IPS-NIHi11 (cell line): ENCODE measurements at regions not wholly inside any gene's neighbourhood (a gene's known extent, or its start where the extent isn't known, plus 50 kb on each side); places are given as distances from the start of the nearest gene placed in this dataset.
"Not testable (repeated sequence)": the region's sequence is repeated elsewhere in the genome, so short reads cannot be mapped to it uniquely, and the experiment has no call there.

ENCODE experiments used
- DNase-seq: peaks from one replicate; pipeline ENCODE4 v3.0.0; 2012; ENCODE audit warnings: mixed read lengths, low spot score

DNA sequence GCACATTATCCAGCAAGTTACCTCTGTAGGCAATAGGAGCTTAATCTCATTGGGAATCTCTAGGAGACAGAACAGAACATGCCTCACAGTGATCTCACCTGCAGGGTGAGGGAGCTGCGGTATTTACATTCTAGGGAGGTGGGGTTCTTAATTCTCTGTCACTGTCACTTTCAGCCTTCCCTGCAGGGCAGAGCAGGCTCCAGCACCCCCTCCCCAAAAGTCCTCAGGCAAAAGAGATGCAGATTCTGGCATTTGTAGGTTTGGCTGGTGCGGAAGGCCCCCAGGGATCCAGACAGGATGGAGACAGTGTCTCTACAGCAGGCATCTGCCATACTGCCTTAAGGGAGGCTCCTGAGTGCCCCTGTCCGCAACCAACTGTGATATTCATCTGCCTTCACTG lies 166.4 kb upstream of the ATP6AP2 start:
- no peak for DNase-seq

GRCh38 chrX:40411340-40412111 lies 169.2 kb upstream of the ATP6AP2 start:
- no peak for DNase-seq

DNA sequence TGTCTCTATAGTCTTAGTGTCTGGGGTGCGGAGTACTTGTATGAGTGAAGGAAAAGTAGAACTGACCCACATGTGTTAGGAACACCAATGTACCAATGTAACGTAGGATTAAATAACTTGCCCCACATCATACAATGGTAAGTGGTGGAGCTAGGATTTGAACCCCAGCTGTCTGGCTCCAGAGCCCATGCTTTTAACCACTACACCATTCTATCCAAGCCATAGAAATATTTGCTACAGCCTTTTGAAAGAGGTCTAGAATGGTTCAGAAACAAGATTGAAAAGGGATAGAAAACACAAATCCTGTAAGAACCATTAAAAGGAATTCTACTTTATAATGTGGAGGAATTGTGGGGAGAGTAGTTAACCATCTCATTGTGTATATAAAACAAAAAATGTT lies 169.9 kb upstream of the ATP6AP2 start:
- DNase-seq: no peak

- DNase-seq: no peak
These were observed 174.4 kb upstream of the ATP6AP2 start for GRCh38 chrX:40406330-40406859.

GRCh38 chrX:40405399-40405798 lies 175.4 kb upstream of the ATP6AP2 start:
- DNase-seq: no peak

DNA sequence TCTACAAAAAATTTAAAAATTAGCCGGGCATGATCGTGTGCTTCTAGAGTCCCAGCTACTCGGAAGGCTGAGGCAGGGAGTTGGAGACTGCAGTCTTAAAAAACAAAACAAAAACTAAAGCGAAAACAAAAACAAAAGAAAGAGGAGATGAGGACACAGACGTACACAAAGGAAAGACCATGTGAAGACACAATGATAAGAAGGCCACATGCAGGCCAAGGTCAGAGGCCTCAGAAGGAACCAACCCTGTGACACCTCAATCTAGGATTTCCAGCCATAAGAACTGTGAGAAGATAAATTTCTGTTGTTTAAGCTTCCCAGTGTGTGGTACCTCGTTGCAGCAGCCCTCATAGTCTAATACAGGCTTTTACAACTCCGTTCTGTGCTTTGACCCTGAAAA lies 177.0 kb upstream of the ATP6AP2 start:
- DNase-seq: no peak

DNA sequence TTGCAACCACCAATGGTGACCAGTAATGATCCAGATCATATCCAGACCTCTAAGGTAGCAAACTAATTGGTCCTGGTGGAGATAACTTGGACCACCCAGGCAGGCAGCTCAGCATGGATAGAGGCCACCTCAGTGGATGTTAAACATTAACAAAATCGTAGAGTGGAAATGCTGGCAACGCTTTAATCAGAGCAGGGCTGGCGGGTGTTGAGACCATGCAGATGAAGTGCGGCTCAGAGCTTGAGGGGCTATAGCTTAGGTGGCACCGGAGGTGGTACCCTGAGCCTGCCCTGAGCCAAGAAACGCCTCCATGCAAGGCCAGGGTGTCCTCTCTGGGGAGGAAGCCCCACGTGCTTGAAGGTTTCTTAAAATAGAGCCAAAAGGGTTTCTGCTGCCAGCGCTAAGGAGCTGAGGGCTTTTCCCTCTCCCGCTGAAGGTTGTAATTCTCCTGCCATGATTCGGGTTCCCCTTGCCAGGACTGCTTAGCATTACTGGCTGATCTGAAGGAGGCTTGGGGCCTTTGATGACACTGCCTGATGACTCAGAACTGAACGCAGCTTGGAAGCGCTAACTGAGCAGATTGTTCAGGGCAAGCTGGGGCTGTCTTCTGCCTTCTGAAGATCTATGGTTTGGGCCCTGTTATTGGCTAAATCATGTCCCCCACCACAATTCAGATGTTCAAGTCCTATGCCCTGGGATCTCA lies 177.8 kb upstream of the ATP6AP2 start:
- DNase-seq: no peak

DNA sequence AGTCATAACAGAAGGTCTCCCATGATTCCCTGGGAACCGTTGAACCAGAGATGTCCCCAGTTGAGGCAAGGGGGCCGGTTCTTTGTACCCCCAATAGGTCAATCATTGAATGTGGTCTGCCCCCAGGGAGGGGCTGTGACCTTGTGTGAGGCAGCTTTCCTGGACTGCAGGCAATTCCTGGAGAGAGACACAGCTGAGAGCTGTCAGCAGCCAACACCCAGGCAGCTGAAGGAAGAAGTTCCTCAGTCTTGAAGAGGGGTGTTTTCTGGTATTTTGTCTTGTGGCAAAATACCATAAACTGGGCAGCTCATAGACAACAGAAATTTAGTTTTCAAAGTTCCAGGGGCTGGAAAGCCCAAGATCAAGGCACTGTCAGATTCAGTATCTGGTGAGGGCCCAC lies 185.7 kb upstream of the ATP6AP2 start:
- DNase-seq: no peak

- no peak for DNase-seq
These were observed 186.5 kb upstream of the ATP6AP2 start for GRCh38 chrX:40394302-40394701.

DNA sequence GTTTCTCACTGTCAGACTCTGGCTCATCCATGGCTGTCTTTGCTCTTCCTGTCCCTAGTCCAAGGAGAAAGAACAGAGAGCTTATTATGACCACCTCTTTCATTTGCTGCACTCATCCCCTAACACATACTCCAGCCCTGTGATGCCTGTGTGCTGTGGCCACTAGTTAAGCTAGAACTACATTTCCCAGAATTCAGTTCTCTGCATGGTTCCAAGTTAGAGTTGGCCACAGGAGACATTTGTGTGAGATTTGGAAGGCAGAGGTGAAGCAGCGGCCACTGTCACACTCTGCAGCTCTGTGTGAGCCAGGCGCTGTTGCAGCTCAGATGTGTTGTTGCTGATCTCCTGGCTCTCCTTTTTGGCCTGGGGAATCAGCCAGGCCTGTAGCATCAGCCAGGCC lies 188.2 kb upstream of the ATP6AP2 start:
- no peak for DNase-seq

GRCh38 chrX:40391662-40392061 lies 189.1 kb upstream of the ATP6AP2 start:
- no peak for DNase-seq

DNA sequence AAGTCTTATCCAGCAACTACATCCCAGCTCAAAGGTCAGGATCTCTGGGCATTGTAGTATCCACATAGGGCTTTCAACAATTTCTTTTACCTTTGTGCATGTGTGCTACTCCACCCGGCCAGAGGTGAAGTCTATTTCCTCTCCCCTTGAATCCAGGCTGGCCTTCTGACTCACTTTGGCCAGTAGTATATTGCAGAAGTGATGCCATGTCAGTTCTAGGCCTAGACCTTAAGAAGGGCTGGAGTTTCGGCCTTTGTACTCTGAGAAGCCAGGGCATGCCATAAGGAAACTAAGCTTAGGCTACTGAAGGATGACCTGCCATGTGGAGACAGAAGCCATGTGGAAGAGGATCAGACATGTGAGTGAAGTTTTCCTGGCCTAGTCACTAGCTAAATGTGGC lies 191.2 kb upstream of the ATP6AP2 start:
- DNase-seq: no peak

- no peak for DNase-seq
These were observed 192.3 kb upstream of the ATP6AP2 start for GRCh38 chrX:40388441-40388840.

- not testable (repeated sequence) for DNase-seq
These were observed 192.9 kb upstream of the ATP6AP2 start for GRCh38 chrX:40387869-40388268.

DNA sequence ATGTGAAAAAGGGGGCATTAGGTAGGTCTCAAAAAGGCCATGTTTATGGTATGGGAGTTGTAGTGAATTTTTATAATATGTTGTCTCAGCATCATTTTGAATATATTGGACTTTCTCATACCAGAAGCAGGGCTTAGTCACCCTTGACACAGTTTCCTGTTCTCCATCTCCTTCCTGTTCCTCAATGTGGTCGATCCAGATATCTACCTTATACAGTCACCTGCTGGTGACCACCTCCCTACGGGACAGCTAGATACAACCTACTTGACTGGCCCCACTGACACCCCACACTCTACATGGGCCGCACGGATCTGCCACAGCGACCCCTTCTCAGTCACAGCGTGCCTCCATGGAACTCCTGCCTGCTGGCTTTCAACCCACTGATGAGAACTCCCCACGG lies 193.5 kb upstream of the ATP6AP2 start:
- DNase-seq: not testable (repeated sequence)

GRCh38 chrX:40385682-40386081 lies 195.1 kb upstream of the ATP6AP2 start:
- DNase-seq: no peak

- no peak for DNase-seq
These were observed 195.5 kb upstream of the ATP6AP2 start for GRCh38 chrX:40385256-40385655.

GRCh38 chrX:40383969-40384368 lies 196.8 kb upstream of the ATP6AP2 start:
- no peak for DNase-seq

GRCh38 chrX:40383360-40383759 lies 197.4 kb upstream of the ATP6AP2 start:
- peak; percentile 17 for DNase-seq

GRCh38 chrX:40380655-40381488 lies 199.9 kb upstream of the ATP6AP2 start:
- peak; percentile 16 for DNase-seq

GRCh38 chrX:40377684-40378083 lies 203.1 kb upstream of the ATP6AP2 start:
- DNase-seq: no peak

DNA sequence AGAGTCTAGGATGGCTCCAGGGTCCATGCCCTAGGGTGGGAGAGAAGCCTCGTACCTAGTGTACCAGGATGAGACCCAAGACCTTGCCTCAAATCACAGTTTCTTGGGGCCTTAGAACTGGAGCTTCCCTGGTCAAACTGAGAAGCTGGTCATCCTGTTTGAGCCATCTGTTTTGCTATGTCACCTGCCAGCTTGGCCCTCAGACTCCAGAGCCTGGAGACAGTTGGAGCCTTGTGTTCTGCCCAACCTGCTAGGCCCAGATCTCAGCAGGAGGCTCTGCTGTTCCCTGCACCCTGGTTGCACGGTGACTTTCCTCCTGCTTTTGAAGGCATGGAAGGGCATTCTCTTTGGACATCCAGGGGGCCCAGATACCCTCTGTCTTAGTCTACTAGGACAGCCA lies 206.3 kb upstream of the ATP6AP2 start:
- DNase-seq: no peak

GRCh38 chrX:40373641-40374040 lies 207.1 kb upstream of the ATP6AP2 start:
- DNase-seq: no peak
